NOMO-1 treated with DMSO at 0.1 percent for 48 hours (cell line): ENCODE measurements at regions not wholly inside any gene's neighbourhood (a gene's known extent, or its start where the extent isn't known, plus 50 kb on each side); places are given as distances from the start of the nearest gene placed in this dataset.

Experiments used
- DNase-seq: peaks from one replicate; lab custom pipeline; 2025; ENCODE audit not compliant: unreplicated experiment; lab: John Stamatoyannopoulos, UW

DNA sequence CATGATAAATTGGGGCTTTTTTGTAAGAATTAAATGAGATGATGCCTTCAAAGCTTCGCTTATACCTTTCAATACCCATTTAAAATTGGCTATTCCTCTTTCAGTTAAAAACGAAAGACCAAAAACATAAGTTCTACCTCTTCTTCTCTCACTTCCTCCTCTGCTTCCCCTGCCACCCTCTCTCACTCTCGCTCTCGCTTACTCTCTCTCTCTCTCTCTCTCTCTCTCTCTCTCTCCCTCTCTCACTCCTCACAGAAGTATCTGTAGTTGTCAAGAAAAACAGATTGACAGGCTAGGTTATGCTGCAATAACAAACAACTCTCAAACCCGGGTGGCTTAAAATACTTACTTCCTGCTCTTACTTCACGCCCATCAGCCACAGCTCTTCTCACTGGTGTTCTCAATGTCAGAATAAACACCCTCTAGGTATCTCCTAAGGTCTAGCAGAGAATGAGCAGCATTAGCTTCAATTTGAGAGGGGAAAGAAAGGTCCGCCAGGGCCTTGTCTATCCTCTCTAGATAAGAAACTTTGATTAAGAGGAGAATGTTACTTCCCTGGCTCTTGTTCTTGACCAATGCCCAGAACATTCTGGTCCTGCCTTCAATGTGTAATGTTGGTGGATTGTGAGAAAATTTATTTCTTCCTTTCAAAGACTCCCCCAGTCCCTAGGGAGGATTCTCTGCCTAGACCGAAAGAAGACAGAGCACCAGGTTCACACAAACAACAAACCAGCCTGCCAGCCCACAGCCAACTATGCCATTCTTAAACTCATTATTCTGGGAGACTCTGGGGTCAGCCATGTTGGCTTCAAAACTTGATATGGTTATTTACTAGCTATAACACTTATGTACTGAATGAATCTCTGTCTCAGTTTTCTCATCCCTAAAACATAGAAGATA, 1028.7 kb downstream of the XPNPEP1 start:
- DNase-seq, result peak; percentile 18

DNA sequence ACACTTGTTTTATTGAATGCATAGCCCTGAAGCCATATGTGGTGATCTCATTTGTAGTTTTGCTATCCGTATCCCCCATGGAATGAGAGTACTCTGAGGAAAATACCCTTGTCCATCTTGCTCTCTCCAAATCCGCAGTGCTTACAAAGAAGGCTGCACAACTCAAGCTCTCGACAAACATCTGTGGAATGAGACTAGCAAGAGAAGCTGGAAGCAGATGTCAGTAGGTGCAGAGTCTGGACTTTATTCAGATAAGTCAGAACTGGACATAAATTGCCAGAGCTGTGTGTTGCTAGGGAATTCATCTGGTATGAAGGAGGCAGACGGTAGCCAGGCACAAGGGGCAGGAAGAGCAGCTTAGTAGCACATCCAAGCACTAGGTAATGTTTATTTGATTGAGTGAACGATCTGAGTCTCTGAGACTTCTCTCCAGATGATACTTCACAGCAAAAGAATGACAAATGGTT, 1046.2 kb downstream of the XPNPEP1 start:
- DNase-seq, result no peak

DNA sequence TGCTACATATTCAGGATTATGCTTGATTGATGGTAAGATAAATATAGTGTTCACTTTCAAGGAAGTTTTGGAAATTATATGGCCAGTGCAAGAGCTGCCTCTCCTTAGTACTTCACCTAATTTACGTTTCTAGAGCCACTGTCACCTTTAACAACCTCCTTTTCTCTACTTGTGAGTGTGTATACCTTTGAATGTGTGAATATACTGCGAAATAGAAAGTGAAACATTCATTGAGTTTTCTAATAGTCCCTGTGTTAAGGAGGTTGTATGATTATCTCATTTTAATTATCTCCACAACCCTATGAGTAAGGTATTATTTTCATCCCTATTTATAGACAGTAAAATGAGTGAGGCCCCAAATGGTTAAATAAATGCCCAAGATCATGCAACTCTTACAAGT, 1050.5 kb downstream of the XPNPEP1 start:
- no peak for DNase-seq

DNA sequence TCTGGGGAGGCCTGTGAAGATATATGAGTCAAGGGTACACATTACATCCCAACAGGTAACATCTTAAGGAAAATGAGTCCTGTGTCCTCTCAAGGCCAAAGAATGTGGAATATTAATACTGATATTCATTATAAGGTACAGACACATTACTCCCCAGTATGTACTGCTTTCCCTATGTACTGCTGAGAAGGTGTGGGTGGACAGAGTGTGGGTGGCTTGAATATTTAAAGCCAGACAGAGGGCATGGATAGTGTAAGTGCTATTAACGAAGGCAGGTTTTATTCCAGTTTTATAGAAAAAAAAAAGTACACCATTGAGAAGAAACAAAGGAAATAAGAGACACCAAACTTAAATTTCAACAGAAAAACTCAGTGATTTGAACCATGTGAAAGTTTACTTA, 1054.4 kb downstream of the XPNPEP1 start:
- DNase-seq, result no peak

DNA sequence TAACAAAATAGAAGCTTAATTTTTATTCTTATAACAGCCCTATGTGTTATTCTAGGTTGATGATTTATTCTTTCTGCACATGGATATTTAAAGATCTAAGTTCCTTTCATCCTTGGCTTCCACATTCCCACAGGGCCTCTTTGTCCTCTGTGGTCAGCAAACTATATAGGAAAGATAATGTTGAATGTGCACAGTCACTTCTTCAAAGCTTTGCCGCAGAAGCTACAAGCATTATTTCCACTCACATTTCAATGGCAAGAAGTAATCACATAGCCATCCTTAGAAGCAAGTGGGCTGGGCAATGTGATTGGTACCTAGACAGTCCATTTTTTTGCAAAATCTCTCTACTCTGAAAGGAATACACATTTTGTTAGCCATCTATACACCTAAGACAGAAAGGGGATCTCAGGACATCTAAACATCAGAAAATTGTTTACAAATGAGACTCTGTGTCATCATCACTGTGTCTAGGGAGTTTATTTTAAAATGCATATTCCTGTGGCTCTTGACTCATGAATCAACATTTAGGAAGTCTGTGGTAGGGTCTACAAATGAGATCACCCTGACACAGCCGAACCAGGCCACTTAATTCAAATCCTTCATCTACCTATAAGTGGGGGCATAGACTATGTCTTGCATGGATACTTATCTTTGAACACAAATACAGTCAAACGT, 1060.5 kb downstream of the XPNPEP1 start:
- no peak for DNase-seq

DNA sequence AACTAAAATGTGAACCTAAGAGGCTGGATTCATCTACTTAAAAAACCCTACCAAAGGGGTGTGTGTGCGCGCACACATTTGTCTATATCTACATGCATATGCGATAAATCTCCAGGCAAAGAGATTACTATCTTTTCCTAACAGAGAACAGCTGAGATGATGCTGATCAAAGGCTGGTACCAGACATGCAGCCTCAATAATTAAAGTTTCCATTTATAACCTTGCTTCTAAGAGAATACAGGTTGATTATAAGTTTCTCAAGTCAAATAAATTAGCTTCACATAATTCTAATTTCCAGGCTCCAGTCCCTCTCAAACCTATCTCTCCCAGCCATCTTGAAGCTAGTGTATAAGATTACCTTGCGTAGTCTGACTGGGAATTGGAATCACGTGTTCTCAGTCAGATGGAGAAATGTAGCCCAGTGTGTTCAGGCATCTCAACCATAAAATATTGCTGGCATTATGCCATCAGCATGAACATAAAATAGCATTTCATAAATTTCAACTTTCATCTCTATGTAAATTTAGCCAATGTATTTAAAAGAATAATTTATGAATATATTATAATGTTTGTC, 1062.0 kb downstream of the XPNPEP1 start:
- DNase-seq, result no peak

DNA sequence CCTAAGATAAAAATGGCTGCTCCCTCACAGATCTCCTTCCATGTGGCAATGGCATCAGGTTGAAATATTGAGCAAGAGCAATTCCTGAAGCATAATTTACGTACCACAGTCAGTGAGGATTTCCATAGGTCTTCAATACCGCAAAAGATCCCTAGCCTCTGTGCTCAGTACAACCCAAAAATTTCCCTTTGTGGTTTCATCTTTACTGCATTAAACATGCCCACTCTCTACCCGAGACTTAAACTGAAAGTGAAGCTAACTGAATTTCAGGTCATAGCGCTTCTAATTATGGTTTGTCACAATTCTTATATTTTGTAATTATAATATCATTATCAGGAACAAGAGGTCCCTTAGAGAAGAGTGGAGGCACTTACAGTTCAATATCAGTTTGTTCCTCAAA, 1071.1 kb downstream of the XPNPEP1 start:
- DNase-seq, result no peak

DNA sequence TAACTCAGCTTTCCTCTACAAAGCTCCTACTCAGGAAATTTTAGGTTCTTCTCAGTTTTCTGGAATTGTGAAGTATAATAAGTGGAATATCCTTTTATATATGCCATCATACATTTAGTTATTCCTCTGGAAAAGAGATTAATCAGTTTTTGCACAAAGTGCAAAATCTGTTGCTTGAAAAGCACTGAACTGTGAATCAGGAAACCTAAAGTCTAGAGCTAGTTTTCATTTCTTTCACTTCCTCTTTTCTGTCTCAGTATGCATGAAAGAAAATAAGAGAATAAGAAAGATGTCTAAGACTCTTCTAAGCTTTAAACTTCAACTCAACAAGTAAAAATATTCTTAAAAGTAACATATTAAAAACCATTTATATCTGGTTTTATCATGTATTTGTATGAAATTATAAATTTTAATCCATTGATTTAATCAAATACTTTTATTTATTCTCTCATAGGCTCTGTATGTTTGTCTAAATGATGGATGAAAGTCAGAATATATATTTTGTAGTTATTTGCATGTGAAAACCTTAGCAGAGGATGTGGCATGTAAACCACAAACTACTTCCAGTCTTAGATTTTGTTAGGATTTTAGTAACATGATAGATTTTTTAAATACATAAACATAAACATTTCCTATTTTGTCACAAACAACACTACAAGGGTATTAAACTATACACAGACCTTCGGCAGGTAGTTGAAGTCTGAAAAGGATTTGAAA, 1073.0 kb downstream of the XPNPEP1 start:
- DNase-seq, result peak; percentile 58

DNA sequence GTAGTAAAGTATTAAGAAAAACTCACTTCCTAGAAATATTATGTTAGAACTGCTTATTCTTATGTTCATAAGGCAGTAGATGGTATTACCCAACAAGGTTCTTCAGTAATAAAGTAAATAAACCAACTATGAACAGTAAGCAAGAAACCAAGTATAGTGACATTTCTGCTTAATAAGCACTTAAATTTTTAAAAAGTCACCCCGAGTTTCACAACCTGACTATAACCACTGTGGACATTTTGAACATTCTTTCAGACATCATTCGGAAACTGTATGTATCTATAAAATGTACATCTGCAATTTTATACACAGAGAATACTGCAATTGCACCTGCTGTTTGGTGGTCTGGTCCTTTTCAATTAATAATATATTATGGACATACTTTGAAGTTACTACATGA, 1073.6 kb downstream of the XPNPEP1 start:
- no peak for DNase-seq

DNA sequence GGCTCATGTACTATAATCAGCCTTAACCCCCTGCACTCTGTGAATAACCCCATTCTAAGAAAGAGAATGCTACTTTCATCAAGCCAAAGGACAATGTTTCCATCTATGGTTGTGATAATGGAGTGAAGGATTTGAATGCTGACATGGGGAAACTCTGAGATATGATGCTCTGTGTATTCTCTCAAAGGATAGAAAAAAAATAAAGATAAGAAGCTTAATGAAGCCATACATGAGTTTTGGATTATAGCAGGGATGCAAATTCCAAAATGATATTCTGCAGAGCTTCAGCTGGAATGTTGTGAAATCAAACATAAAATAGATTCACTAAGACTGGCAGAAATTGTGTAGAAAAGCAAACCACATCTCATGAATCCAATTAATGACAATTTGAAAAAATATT, 1074.1 kb downstream of the XPNPEP1 start:
- no peak for DNase-seq

DNA sequence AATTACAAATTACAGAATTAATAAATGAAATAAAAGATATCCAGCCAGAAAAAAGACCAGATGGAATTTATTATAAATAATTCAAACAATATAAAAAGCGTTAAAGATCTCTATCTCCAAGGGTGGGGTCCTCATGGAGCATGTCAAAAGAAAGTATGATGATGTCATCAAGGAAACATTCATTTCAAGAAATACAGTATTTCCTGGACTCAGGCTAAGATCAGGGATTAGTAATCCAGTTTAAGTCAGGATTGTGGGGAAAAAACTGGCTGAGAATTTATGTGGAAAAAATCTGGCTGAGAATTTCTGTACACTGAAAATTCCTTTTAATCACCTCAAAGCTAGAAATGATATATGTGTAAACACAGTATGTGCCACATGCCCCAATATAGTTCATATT, 1075.3 kb downstream of the XPNPEP1 start:
- DNase-seq, result no peak

DNA sequence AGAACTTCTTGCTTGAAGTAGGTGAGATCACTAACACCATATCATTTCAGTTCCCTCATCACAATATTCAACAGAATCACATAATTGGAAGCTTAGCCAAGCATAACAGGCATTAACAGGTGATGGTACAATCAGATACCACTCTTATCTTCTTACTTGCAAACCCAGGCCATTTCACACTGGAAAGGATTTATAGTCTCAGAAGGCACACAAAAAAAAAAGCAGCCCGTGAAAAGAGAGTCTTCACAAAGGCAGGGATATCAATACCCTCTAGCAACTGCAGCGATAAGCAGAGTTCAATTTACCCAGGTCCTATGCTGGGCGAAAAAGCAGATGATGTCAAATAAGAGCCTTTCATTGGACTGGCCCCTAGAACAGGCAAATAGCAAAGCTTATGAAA, 1082.4 kb downstream of the XPNPEP1 start:
- DNase-seq, result no peak

DNA sequence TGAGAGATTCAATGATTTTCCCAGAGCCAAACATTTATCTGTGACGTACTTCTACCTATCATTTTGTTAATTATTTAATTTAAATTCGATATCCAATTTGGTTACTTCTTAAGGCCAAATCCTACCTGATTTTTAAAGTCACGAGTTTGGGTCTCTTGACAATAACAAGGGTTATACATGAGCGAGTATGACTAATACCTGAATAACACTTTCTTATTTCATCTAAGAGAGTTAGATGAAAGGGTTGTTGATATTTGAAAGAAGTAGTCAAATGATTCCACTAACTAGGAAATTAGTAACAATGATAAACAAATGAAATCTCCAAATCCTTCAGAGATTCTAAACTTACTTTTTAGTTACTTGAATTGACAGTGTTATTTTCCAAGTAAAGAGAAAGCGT, 1086.9 kb downstream of the XPNPEP1 start:
- no peak for DNase-seq

DNA sequence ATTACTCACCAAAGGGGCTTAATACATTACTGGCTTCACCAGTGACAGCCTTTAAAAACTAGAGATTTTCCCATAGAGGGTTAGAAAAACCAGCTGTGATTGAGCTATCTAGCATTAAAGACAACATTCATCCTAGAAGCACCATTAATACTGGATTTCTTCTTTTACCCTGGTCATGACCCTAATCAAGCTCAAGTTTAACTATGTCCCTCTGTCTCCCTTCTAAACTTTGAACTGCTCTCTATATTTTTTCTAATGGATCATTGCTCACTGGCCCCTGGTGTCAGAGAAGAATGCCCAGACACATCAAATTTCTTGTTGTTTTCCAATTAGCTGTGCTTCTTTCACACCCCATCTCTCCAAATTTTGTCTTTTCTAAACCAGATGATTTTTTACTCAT, 1101.3 kb downstream of the XPNPEP1 start:
- no peak for DNase-seq

DNA sequence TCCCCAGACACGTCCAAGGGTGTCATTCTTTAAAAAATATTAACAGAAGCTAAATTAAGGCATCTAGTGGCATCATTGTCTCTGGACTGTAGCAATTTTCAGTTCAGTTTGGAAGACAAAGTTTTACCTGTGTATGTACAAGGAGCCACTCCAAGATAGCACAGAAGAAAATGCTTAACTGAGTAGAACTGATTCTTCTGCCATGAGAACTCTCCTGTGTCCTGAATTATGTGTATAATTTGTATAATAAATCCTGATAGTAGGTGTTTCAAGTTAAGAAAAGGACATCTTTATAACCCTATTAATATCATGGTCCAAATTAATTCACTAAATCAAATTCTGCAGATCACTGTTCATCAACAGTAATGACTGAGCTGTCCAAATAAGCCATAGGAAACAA, 1104.0 kb downstream of the XPNPEP1 start:
- no peak for DNase-seq

DNA sequence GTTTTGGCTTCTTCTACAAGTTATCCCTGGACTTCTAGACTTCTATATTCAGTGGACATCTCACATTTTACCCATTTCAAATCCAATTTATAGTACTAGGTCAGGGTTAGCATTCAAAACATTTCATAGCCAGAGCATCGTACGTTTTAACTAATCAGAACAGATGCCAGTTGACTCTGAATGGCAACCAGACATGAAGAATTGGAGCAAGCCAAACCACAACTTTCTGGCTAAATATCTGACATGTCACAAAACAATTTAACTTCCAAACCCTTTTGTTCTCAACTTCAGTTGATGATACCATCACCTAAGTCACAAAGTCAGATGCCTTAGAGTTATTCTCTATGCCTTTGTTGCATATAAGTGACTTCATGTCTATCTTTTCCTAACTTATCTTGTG, 1105.7 kb downstream of the XPNPEP1 start:
- no peak for DNase-seq

DNA sequence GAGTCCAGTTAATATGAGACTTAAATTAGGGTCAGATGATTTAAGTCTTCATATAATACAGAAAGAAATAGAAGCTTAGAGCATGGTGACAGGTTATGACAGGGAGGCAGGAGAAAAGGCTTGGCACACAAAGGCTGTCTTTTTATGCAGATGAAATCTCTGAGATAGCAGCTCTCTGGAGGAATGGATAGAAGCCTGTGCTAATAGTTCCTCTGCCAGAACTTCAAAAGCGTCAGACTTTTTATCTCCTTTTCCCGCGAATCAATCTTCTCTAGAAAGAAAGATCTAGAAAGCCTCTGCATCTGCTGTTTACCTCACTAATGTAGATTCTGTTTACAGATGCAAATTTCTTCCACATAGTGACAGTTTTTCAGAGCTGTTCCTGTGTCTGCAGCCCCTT, 1106.2 kb downstream of the XPNPEP1 start:
- DNase-seq, result no peak

DNA sequence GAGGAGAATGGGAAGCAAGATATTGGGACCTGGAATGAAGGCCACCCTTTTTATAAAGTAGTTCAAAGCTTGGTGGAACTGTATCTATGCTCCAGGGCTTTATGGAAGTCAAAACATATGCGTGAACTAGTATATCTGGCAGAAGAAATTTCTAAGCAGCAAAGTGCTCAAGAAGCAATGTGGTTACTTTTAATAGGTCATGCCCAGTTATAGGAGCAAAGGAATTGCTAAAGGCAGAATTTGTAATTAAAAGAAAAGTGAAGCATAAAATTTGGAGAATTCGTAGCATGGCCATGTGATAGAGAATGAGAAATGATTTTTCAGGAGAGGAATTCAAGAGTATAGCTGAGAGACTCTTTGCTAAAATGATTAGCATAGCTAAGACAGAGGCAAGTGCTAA, 1110.4 kb downstream of the XPNPEP1 start:
- no peak for DNase-seq

DNA sequence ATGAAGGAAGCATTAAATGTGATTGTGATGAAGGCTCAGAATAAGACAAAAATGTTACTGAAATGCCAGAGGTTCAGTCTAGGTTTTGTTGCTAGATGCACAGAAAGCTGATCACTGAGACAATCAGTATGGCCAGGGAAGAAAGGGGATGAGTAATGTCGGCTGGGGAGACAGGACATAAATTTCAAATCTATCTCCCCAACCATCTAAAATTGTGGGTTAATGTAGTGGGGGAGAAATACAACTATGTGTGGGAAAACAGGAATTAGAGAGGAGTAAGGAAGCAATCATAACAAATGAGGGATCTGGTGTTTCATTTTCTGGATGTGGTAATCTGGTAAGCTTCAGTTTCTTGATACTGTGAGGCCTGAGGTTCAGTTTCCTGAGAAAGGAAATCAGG, 1111.0 kb downstream of the XPNPEP1 start:
- no peak for DNase-seq

DNA sequence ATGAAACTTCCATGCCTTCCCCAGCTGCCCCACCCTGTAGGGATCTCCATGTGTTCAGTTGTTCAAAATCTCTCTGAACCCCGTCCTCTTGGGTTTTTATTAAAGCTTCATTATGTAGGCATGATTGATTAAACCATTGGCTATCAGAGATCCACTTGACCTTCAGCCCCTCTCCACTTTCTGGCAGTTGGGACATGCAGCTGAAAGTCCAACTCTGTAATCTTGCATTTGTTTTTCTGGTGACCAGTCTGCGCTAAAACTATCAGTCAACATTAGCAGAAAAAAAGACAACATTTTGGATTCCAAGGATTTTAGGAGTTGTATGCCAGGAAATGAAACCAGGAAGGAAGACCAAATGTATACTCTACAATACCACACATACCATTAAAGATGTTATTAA, 1115.1 kb downstream of the XPNPEP1 start:
- DNase-seq, result no peak

DNA sequence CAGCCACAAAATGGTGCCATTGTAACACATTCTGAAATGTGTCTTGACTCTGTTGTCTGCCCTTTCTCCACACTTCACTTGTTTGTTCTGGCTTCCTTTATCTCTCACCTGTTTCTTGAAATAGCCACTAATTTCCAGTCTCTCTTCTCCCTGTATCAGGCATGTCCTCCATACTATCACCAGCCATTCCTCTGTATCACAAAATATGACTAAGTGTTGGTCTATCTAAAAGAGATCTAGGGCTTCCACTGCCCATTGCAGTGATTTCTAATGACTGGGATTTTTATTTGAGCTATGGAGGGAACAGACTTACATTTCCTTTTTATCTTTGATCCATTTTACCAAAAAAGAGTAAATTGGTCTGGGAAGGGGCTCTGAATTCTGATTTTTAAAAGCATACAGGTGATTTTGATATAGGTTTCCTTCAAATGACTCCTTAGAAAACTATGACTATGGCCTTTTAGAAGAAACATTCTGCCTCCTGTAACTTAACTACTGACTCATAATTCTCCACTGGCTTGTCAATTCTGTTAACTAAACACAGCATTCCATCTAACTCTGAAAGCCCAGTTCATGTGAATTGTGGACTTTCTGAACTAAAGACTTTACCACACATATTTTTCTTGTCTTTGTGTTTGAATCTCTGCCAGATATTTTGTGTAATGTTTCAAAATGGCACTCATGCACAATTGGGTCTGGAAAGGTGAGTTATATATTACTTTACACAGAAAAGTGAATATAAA, 1121.4 kb downstream of the XPNPEP1 start:
- DNase-seq, result no peak
